ENCODE measurements at regions not wholly inside any gene's neighbourhood (a gene's known extent, or its start where the extent isn't known, plus 50 kb on each side); places are given as distances from the start of the nearest gene placed in this dataset.

GRCh38 chr6:133683606-133684005 is 205.3 kb upstream of the TCF21 start (continued):
- TF ChIP-seq SIX5 (IDR thresholded peaks at IDR 0.05; ENCODE audit: borderline replicate concordance in 1 of 2, insufficient read depth in 1 of 2, low read depth in 1 of 2, low read length in 2 of 2), result no peak
- TF ChIP-seq RBM15 (IDR thresholded peaks at IDR 0.05; ENCODE audit: insufficient read depth, low read length), result no peak
- no peak for TF ChIP-seq LEF1 (IDR thresholded peaks at IDR 0.05)

GRCh38 chr6:133688705-133689492 is 200.0 kb upstream of the TCF21 start:
- Histone ChIP-seq H4K20me1 (replicated peaks; ENCODE audit: control insufficient read depth, insufficient read depth, low read length) (no peaks in the 10 kb centered on the region), H3K4me3 (no peak overlapping the region), H3K4me2 (ENCODE audit: insufficient read depth, low read length) (no peak overlapping the region), H2AFZ (ENCODE audit: low read depth, low read length) (no peak overlapping the region), H3K36me3 (ENCODE audit: control insufficient read depth, insufficient read depth, low read length) (no peaks in the 10 kb centered on the region), H3K4me1 (replicated peaks in 1 of 2; ENCODE audit: control insufficient read depth in 2 of 2, insufficient read depth in 2 of 2, low read length in 2 of 2) (no peaks in the 10 kb centered on the region), H3K27ac (ENCODE audit: extremely low read depth, low read depth, low read length) (no peak overlapping the region), H3K79me2 (ENCODE audit: control insufficient read depth, insufficient read depth, low read length) (no peaks in the 10 kb centered on the region), H3K9me3 (replicated peaks; ENCODE audit: control insufficient read depth, insufficient read depth, low read depth, low read length) (no peaks in the 10 kb centered on the region), H3K27me3 (ENCODE audit: control insufficient read depth in 2 of 2, insufficient read depth in 2 of 2, low read length in 2 of 2) (no peaks in the 10 kb centered on the region; a peak in 1 of 5 replicates), H3K9me1 (ENCODE audit: control insufficient read depth, insufficient read depth, low read length) (no peaks in the 10 kb centered on the region), H3K9ac (ENCODE audit: insufficient read depth in 1 of 2, low read depth in 2 of 2, low read length in 2 of 2) (no peak overlapping the region)
- no peak for FAIRE-seq
- intact Hi-C loops (cut with micrococcal nuclease), result no loop called here
- no peak for DNase-seq (ENCODE audit: extremely low read depth in 1 of 4, low spot score in 3 of 4)
- 2% methylated on average over 5 of the region's 5 CpGs for WGBS (ENCODE audit: insufficient coverage, low coverage, missing lambda C conversion rate)
- POLR2A ChIA-PET, result interaction anchor here (0.6 to 1.3 kb wide), 2 partner anchors 13 to 35 kb away, joined by 3 to 4 read pairs; no protein-coding TSS in a partner anchor
- CTCF ChIA-PET (ENCODE audit: low intra/inter-chr PET ratio), result no interaction called here
- BruUV-seq (replicated peaks), result no TSS peak
- no peak for ATAC-seq
- no peak for TF ChIP-seq CBFA2T2 (conservative IDR thresholded peaks at IDR 0.05)
- in situ Hi-C loops (cut with MboI), result no loop called here

All from K562 (cell line).